ENCODE measurements at regions not wholly inside any gene's neighbourhood (a gene's known extent, or its start where the extent isn't known, plus 50 kb on each side); places are given as distances from the start of the nearest gene placed in this dataset.

DNA sequence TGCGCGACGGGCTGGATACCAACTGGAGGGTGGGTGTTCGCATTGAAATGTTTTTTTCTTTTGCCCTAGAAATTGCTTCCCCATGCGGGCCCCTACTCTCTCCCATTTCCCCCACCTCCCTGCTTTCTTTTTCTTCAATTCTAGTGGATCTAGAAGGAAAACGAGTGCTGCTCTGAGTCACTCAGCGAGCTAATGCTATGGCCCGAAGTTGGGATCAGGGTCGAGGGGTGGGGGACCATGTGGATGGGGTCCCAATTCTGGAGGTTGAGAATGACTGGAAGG, 71.5 kb downstream of the SOX4 start:
- no peaks in the 10 kb centered on the region for H3F3A ChIP-seq (ENCODE audit: insufficient read depth, low read length)
- H3K4me1 ChIP-seq (ENCODE audit: insufficient read depth, low read length, severe bottlenecking): no peaks in the 10 kb centered on the region
- no peak overlapping the region for H2AFZ ChIP-seq (ENCODE audit: low read length)
- no peaks in the 10 kb centered on the region for H3K79me2 ChIP-seq (ENCODE audit: insufficient read depth, low read length)
- H3K9ac ChIP-seq (ENCODE audit: low read length): no peak overlapping the region
- H4K20me1 ChIP-seq (ENCODE audit: insufficient read depth, low read length): no peaks in the 10 kb centered on the region
- H3K36me3 ChIP-seq (ENCODE audit: insufficient read depth, low read length): no peaks in the 10 kb centered on the region
- TF ChIP-seq, protein P1, sequence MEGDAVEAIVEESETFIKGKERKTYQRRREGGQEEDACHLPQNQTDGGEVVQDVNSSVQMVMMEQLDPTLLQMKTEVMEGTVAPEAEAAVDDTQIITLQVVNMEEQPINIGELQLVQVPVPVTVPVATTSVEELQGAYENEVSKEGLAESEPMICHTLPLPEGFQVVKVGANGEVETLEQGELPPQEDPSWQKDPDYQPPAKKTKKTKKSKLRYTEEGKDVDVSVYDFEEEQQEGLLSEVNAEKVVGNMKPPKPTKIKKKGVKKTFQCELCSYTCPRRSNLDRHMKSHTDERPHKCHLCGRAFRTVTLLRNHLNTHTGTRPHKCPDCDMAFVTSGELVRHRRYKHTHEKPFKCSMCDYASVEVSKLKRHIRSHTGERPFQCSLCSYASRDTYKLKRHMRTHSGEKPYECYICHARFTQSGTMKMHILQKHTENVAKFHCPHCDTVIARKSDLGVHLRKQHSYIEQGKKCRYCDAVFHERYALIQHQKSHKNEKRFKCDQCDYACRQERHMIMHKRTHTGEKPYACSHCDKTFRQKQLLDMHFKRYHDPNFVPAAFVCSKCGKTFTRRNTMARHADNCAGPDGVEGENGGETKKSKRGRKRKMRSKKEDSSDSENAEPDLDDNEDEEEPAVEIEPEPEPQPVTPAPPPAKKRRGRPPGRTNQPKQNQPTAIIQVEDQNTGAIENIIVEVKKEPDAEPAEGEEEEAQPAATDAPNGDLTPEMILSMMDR (IDR thresholded peaks at IDR 0.05; ENCODE audit: low read length): no peak
- TF ChIP-seq EZH2 (IDR thresholded peaks at IDR 0.05; ENCODE audit: borderline replicate concordance, low read length): no peak
- H3K4me2 ChIP-seq (ENCODE audit: low read length): no peak overlapping the region
- no peak overlapping the region for H3K4me3 ChIP-seq (ENCODE audit: low read depth, low read length, poor library complexity, severe bottlenecking)
- no peaks in the 10 kb centered on the region for H3K9me2 ChIP-seq (ENCODE audit: low read depth, low read length)
- H3K9me3 ChIP-seq (ENCODE audit: low read length): no peaks in the 10 kb centered on the region
- H3K27ac ChIP-seq (ENCODE audit: low read depth, low read length, poor library complexity, severe bottlenecking): no peak overlapping the region
- no peaks in the 10 kb centered on the region; the same call in 1 of the 2 replicates for H3K27me3 ChIP-seq (ENCODE audit: insufficient read depth, low read length)

GRCh38 chr6:21665392-21666200, 72.0 kb downstream of the SOX4 start:
- Histone ChIP-seq H3K9me3 (ENCODE audit: low read length) (no peaks in the 10 kb centered on the region), H3K9ac (ENCODE audit: low read length) (no peak overlapping the region), H3K4me3 (ENCODE audit: low read depth, low read length, poor library complexity, severe bottlenecking) (no peak overlapping the region), H2AFZ (ENCODE audit: low read length) (no peak overlapping the region), H3K36me3 (ENCODE audit: insufficient read depth, low read length) (no peaks in the 10 kb centered on the region), H3K27ac (ENCODE audit: low read depth, low read length, poor library complexity, severe bottlenecking) (no peak overlapping the region), H3K27me3 (ENCODE audit: insufficient read depth, low read length) (no peaks in the 10 kb centered on the region; the same call in 1 of the 2 replicates), H4K20me1 (ENCODE audit: insufficient read depth, low read length) (no peaks in the 10 kb centered on the region), H3F3A (ENCODE audit: insufficient read depth, low read length) (no peaks in the 10 kb centered on the region), H3K79me2 (ENCODE audit: insufficient read depth, low read length) (no peaks in the 10 kb centered on the region), H3K4me1 (ENCODE audit: insufficient read depth, low read length, severe bottlenecking) (no peaks in the 10 kb centered on the region), H3K4me2 (ENCODE audit: low read length) (no peak overlapping the region), H3K9me2 (ENCODE audit: low read depth, low read length) (no peaks in the 10 kb centered on the region)
- TF ChIP-seq, protein P1 (IDR thresholded peaks at IDR 0.05; ENCODE audit: low read length): no peak
- no peak for TF ChIP-seq EZH2 (IDR thresholded peaks at IDR 0.05; ENCODE audit: borderline replicate concordance, low read length)

DNA sequence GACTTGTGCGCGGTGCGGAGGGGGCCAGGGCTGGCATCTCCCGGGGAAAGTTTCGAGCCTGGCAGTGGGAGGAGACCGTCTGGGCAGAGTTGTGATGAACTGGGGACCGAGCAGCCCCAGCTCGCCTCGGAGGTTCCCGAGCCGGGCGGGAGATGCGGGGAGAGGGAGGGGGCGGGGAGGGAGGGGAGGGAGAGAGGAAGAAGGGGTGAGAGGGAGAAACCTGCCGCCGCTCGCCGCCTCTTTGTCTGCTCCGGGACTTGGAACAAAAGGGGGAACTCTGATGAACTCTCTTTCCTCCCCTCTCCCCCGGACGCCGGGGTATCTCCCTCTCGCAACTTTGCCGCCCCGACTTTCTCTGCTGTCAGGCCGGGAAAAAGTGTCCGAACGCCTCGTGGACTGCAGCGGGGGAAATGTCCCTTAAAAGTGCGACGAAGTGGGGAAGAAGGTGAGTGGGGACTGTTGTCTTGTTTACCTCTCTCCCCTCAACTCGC, 72.7 kb downstream of the SOX4 start:
- Histone ChIP-seq H3K4me1 (ENCODE audit: insufficient read depth, low read length, severe bottlenecking) (no peaks in the 10 kb centered on the region), H3K9ac (ENCODE audit: low read length) (no peak overlapping the region), H2AFZ (ENCODE audit: low read length) (no peak overlapping the region), H3K27me3 (ENCODE audit: insufficient read depth, low read length) (no peaks in the 10 kb centered on the region; the same call in 1 of the 2 replicates), H3K9me2 (ENCODE audit: low read depth, low read length) (no peaks in the 10 kb centered on the region), H4K20me1 (ENCODE audit: insufficient read depth, low read length) (no peaks in the 10 kb centered on the region), H3K9me3 (ENCODE audit: low read length) (no peaks in the 10 kb centered on the region), H3K27ac (ENCODE audit: low read depth, low read length, poor library complexity, severe bottlenecking) (no peak overlapping the region), H3K79me2 (ENCODE audit: insufficient read depth, low read length) (no peaks in the 10 kb centered on the region), H3K4me3 (ENCODE audit: low read depth, low read length, poor library complexity, severe bottlenecking) (no peak overlapping the region), H3F3A (ENCODE audit: insufficient read depth, low read length) (no peaks in the 10 kb centered on the region), H3K36me3 (ENCODE audit: insufficient read depth, low read length) (no peaks in the 10 kb centered on the region), H3K4me2 (ENCODE audit: low read length) (no peak overlapping the region)
- TF ChIP-seq, protein P1 (IDR thresholded peaks at IDR 0.05; ENCODE audit: low read length): no peak
- no peak for TF ChIP-seq EZH2 (IDR thresholded peaks at IDR 0.05; ENCODE audit: borderline replicate concordance, low read length)

Data from OCI-LY1 (cell line).